Astrocyte of the spinal cord (primary cell): ENCODE measurements at regions not wholly inside any gene's neighbourhood (a gene's known extent, or its start where the extent isn't known, plus 50 kb on each side); places are given as distances from the start of the nearest gene placed in this dataset.

Experiments used
- DNase-seq: peaks from one replicate; pipeline ENCODE4 v3.0.0; 2011; ENCODE audit warnings: low read depth, low spot score
- H3K4me3 ChIP-seq: 2 replicates; pipeline ENCODE4 v1.5.1; 2011; ENCODE audit warnings: low read depth, mild to moderate bottlenecking, low read length, moderate library complexity
- CTCF ChIP-seq: IDR thresholded peaks from 2 replicates; pipeline ENCODE4 v1.5.1; 2012; ENCODE audit warnings: low read depth, mild to moderate bottlenecking, low read length, inconsistent platforms
- in situ Hi-C: cut with HindIII; loops from 2 replicates; pipeline ENCODE4 v1.10.0; 2017; ENCODE audit warnings: low sequenced_read_pairs

- H3K4me3 ChIP-seq = no peak overlapping the region
- peak; percentile 37 for DNase-seq
- TF ChIP-seq CTCF = no peak
- in situ Hi-C loops = no loop called here
Observed at GRCh38 chr4:22192084-22192511, 243.5 kb upstream of the KCNIP4 start.

- no peak overlapping the region for H3K4me3 ChIP-seq
- TF ChIP-seq CTCF = no peak
- in situ Hi-C loops = no loop called here
- DNase-seq = no peak
Observed at GRCh38 chr4:22191565-22191964, 243.0 kb upstream of the KCNIP4 start.

- H3K4me3 ChIP-seq = no peak overlapping the region
- in situ Hi-C loops = no loop called here
- DNase-seq = peak; percentile 89
- no peak for TF ChIP-seq CTCF
Observed at GRCh38 chr4:22190855-22191254, 242.3 kb upstream of the KCNIP4 start.

- in situ Hi-C loops = no loop called here
- DNase-seq = no peak
- no peak for TF ChIP-seq CTCF
- no peak overlapping the region for H3K4me3 ChIP-seq
Observed at GRCh38 chr4:22187203-22187820, 238.7 kb upstream of the KCNIP4 start.

- TF ChIP-seq CTCF = no peak
- no peak overlapping the region for H3K4me3 ChIP-seq
- in situ Hi-C loops = no loop called here
- DNase-seq = no peak
Observed at GRCh38 chr4:22181736-22182135, 233.2 kb upstream of the KCNIP4 start.

GRCh38 chr4:22179124-22179874, 230.7 kb upstream of the KCNIP4 start:
- peak; percentile 93 for DNase-seq
- no peak for TF ChIP-seq CTCF
- in situ Hi-C loops = no loop called here
- no peak overlapping the region for H3K4me3 ChIP-seq
